ENCODE measurements at regions not wholly inside any gene's neighbourhood (a gene's known extent, or its start where the extent isn't known, plus 50 kb on each side); places are given as distances from the start of the nearest gene placed in this dataset.

DNA sequence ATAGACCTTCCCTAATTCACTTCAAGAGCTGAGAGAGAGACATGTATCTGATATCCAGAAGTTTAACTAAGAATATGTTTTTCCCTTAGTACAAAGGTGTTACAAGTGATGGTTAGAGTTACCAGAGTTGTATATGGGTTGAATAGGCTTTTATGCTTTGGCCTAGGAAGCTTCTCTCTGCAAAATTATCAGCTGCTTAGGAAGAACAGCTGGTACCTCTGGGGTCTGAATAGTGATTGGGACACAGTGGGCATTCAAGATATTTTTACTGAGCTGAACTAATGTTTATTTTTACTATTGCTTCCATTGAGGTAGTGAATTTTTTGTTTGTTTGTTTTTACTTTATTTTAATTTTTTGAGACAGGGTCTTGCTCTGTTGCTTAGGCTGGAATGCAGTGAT lies 67.6 kb upstream of the BASP1 start:
- Histone ChIP-seq H3K4me1 (ENCODE audit: control insufficient read depth, extremely low read depth, insufficient read depth, low read length) (peaks cover 18% of the 10 kb centered on the region), H3K9ac (replicated peaks; ENCODE audit: extremely low read depth, insufficient read depth, low read length) (no peak overlapping the region), H2AFZ (ENCODE audit: low read depth, low read length) (no peak overlapping the region), H3K4me3 (replicated peaks in 1 of 3; ENCODE audit: insufficient read depth in 1 of 3, low read depth in 1 of 3, low read length in 3 of 3) (no peak overlapping the region), H3K4me2 (ENCODE audit: insufficient read depth, low read length) (no peak overlapping the region), H4K20me1 (replicated peaks; ENCODE audit: control insufficient read depth, extremely low read depth, insufficient read depth, low read length) (no peaks in the 10 kb centered on the region), H3K9me1 (replicated peaks; ENCODE audit: control insufficient read depth, extremely low read depth, insufficient read depth, low read length) (no peaks in the 10 kb centered on the region), H3K9me3 (replicated peaks; ENCODE audit: control insufficient read depth, insufficient read depth, low read length) (no peaks in the 10 kb centered on the region), H3K27me3 (ENCODE audit: control insufficient read depth in 2 of 2, insufficient read depth in 2 of 2, low read length in 2 of 2) (no peaks in the 10 kb centered on the region), H3K27ac (ENCODE audit: insufficient read depth, low read depth, low read length) (no peak overlapping the region), H3K79me2 (ENCODE audit: control insufficient read depth, insufficient read depth, low read length) (no peaks in the 10 kb centered on the region), H3K36me3 (ENCODE audit: control insufficient read depth in 2 of 2, extremely low read depth in 1 of 2, insufficient read depth in 2 of 2, low read length in 2 of 2) (no peaks in the 10 kb centered on the region)
- ChIA-PET CTCF (interaction anchor here (1.0 to 3.1 kb wide), 3 partner anchors 17 to 40 kb away, joined by 3 to 30 read pairs (median 4); no protein-coding TSS in a partner anchor), POLR2A (no interaction called here)
- dilution Hi-C loops (cut with MboI; ENCODE audit: extremely low pct_ligation_motif_present, low sequenced_read_pairs) (no loop called here), intact Hi-C loops (cut with micrococcal nuclease) (no loop called here)
- TF ChIP-seq, protein P1, sequence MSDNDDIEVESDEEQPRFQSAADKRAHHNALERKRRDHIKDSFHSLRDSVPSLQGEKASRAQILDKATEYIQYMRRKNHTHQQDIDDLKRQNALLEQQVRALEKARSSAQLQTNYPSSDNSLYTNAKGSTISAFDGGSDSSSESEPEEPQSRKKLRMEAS (IDR thresholded peaks at IDR 0.05; ENCODE audit: insufficient read depth, insufficient read length) = no peak
- no peak for TF ChIP-seq EZH2 (IDR thresholded peaks at IDR 0.05; ENCODE audit: borderline replicate concordance, low read depth, low read length, severe bottlenecking)
- TF ChIP-seq POLR2AphosphoS5 (IDR thresholded peaks at IDR 0.05; ENCODE audit: insufficient read depth, low read depth, low read length) = no peak
- no peak for TF ChIP-seq POLR2A (IDR thresholded peaks at IDR 0.05; ENCODE audit: low read depth, low read length)
- TF ChIP-seq, protein P2, sequence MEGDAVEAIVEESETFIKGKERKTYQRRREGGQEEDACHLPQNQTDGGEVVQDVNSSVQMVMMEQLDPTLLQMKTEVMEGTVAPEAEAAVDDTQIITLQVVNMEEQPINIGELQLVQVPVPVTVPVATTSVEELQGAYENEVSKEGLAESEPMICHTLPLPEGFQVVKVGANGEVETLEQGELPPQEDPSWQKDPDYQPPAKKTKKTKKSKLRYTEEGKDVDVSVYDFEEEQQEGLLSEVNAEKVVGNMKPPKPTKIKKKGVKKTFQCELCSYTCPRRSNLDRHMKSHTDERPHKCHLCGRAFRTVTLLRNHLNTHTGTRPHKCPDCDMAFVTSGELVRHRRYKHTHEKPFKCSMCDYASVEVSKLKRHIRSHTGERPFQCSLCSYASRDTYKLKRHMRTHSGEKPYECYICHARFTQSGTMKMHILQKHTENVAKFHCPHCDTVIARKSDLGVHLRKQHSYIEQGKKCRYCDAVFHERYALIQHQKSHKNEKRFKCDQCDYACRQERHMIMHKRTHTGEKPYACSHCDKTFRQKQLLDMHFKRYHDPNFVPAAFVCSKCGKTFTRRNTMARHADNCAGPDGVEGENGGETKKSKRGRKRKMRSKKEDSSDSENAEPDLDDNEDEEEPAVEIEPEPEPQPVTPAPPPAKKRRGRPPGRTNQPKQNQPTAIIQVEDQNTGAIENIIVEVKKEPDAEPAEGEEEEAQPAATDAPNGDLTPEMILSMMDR (IDR thresholded peaks at IDR 0.05; ENCODE audit: extremely low read depth in 1 of 2, insufficient read depth in 1 of 2, low read depth in 1 of 2, low read length in 2 of 2) = no peak
- TF ChIP-seq JUN (IDR thresholded peaks at IDR 0.05; ENCODE audit: borderline replicate concordance, insufficient read depth, insufficient read length, low read depth) = no peak
- TF ChIP-seq FOS (IDR thresholded peaks at IDR 0.05; ENCODE audit: borderline replicate concordance, insufficient read depth, low read length) = no peak
- TF ChIP-seq GATA2 (IDR thresholded peaks at IDR 0.05; ENCODE audit: insufficient read depth, insufficient read length, low read depth, low read length) = no peak
- no peak for TF ChIP-seq MYC (IDR thresholded peaks at IDR 0.05; ENCODE audit: low read depth, low read length)
- no TSS peak for BruUV-seq (replicated peaks)
- FAIRE-seq (no peak), DNase-seq (ENCODE audit: low read depth, low spot score) (no peak)

Data from endothelial cell of umbilical vein (primary cell).